ENCODE measurements at regions not wholly inside any gene's neighbourhood (a gene's known extent, or its start where the extent isn't known, plus 50 kb on each side); places are given as distances from the start of the nearest gene placed in this dataset.

DNA sequence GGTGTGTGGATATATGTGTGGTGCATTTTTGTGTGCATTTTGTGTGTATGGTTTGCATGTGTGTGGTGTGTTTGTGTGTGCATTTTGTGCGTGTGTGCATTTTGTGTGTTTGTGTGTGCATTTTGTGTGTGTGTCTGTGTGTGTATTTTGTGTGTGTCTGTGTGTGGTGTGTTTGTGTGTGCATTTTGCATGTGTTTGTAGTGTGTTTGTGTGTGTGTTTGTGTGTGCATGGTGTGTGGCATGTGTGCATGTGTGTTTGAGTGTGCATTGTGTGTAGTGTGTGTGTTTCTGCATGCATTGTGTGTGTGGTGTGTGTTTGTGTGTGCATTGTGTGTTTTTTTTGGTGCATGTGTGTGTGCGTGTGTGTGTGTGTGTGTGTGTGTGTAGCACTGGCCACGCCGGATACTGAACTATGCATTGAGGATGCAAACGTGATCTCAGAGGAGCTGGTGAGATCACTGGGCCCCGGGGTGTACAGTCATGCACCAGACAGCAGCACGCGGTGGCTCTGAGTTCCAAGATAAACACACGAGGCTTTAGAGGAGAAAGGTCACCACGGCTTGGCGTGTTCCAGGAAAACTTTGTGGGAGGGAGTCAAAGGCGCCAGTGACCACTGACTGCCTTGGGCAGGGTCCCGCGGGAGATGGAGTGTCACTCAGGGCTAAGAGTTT is 106.6 kb upstream of the SHH start:
- intact Hi-C loops (cut with micrococcal nuclease; ENCODE audit: unreplicated experiment): no loop called here
- BruUV-seq (replicated peaks): no TSS peak
- H3K27ac Mint-ChIP-seq (ENCODE audit: unreplicated experiment): peak overlapping the region; percentile 92
- peak overlapping the region; percentile 33 for H3K4me3 Mint-ChIP-seq (ENCODE audit: low read depth, unreplicated experiment)
- H3K36me3 Mint-ChIP-seq (ENCODE audit: insufficient read depth, unreplicated experiment): peaks cover 25% of the 10 kb centered on the region
- TF ChIP-seq, protein P1, sequence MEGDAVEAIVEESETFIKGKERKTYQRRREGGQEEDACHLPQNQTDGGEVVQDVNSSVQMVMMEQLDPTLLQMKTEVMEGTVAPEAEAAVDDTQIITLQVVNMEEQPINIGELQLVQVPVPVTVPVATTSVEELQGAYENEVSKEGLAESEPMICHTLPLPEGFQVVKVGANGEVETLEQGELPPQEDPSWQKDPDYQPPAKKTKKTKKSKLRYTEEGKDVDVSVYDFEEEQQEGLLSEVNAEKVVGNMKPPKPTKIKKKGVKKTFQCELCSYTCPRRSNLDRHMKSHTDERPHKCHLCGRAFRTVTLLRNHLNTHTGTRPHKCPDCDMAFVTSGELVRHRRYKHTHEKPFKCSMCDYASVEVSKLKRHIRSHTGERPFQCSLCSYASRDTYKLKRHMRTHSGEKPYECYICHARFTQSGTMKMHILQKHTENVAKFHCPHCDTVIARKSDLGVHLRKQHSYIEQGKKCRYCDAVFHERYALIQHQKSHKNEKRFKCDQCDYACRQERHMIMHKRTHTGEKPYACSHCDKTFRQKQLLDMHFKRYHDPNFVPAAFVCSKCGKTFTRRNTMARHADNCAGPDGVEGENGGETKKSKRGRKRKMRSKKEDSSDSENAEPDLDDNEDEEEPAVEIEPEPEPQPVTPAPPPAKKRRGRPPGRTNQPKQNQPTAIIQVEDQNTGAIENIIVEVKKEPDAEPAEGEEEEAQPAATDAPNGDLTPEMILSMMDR (IDR thresholded peaks at IDR 0.05; ENCODE audit: unreplicated experiment): no peak
- DNase-seq: peak; percentile 86
- peaks cover 6% of the 10 kb centered on the region for H3K9me3 Mint-ChIP-seq (ENCODE audit: low read depth, unreplicated experiment)
- CTCF ChIA-PET: interaction anchor here (0.6 kb wide), 2 partner anchors 19 to 33 kb away, joined by 3 read pairs; no protein-coding TSS in a partner anchor
- H3K27me3 Mint-ChIP-seq (ENCODE audit: unreplicated experiment): no peaks in the 10 kb centered on the region
- H3K4me1 Mint-ChIP-seq (ENCODE audit: low read depth, unreplicated experiment): peaks cover 57% of the 10 kb centered on the region

DNA sequence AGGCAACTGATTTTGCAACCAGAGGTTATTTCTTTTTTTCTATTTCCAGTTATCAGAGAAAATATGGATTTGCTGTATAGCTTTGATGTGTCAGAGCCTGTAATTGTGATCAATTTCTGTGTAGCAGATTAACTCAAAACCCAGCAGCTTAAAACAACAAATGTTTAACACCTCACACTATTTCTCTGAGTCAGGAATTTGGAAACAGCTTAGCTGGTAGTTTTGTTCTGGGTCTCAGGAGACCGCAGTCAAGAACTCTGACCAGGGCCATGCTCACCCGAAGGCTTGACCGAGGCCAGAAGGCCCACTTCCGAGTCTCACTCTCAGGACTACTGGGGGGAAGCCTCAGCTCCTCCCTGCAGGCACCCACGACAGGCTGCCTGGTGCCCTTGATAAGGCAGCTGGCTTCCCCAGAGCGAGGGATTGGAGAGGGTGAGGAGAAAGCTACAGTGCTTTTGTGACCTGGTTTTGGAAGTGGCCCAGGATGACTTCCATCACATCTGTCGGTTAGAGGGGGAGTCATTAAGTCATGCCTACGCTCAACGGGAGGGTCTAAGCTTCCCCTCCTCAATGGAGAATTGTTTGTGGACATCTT is 105.7 kb upstream of the SHH start:
- Mint-ChIP-seq H3K4me1 (ENCODE audit: low read depth, unreplicated experiment) (peaks cover 57% of the 10 kb centered on the region), H3K36me3 (ENCODE audit: insufficient read depth, unreplicated experiment) (peaks cover 25% of the 10 kb centered on the region), H3K9me3 (ENCODE audit: low read depth, unreplicated experiment) (peaks cover 6% of the 10 kb centered on the region), H3K27ac (ENCODE audit: unreplicated experiment) (peak overlapping the region; percentile 92), H3K4me3 (ENCODE audit: low read depth, unreplicated experiment) (peak overlapping the region; percentile 33), H3K27me3 (ENCODE audit: unreplicated experiment) (no peaks in the 10 kb centered on the region)
- TF ChIP-seq, protein P1 (IDR thresholded peaks at IDR 0.05; ENCODE audit: unreplicated experiment): no peak
- intact Hi-C loops (cut with micrococcal nuclease; ENCODE audit: unreplicated experiment): no loop called here
- no peak for DNase-seq
- CTCF ChIA-PET: interaction anchor here (0.7 to 0.9 kb wide), 2 partner anchors 11 to 74 kb away, joined by 3 read pairs; no protein-coding TSS in a partner anchor
- no TSS peak for BruUV-seq (replicated peaks)

GRCh38 chr7:155916926-155917655 is 104.8 kb upstream of the SHH start:
- Mint-ChIP-seq H3K4me1 (ENCODE audit: low read depth, unreplicated experiment) (peaks cover 55% of the 10 kb centered on the region), H3K36me3 (ENCODE audit: insufficient read depth, unreplicated experiment) (peaks cover 20% of the 10 kb centered on the region), H3K9me3 (ENCODE audit: low read depth, unreplicated experiment) (peaks cover 6% of the 10 kb centered on the region), H3K27ac (ENCODE audit: unreplicated experiment) (no peak overlapping the region), H3K27me3 (ENCODE audit: unreplicated experiment) (no peaks in the 10 kb centered on the region), H3K4me3 (ENCODE audit: low read depth, unreplicated experiment) (no peak overlapping the region)
- CTCF ChIA-PET: interaction anchor here (0.9 to 1.1 kb wide), 2 partner anchors 10 to 54 kb away, joined by 3 read pairs; no protein-coding TSS in a partner anchor
- TF ChIP-seq, protein P1 (IDR thresholded peaks at IDR 0.05; ENCODE audit: unreplicated experiment): no peak
- intact Hi-C loops (cut with micrococcal nuclease; ENCODE audit: unreplicated experiment): no loop called here
- DNase-seq: no peak
- no TSS peak for BruUV-seq (replicated peaks)

- Mint-ChIP-seq H3K4me1 (ENCODE audit: low read depth, unreplicated experiment) (peaks cover 40% of the 10 kb centered on the region), H3K9me3 (ENCODE audit: low read depth, unreplicated experiment) (peaks cover 9% of the 10 kb centered on the region), H3K4me3 (ENCODE audit: low read depth, unreplicated experiment) (no peak overlapping the region), H3K36me3 (ENCODE audit: insufficient read depth, unreplicated experiment) (peaks cover 13% of the 10 kb centered on the region), H3K27me3 (ENCODE audit: unreplicated experiment) (no peaks in the 10 kb centered on the region), H3K27ac (ENCODE audit: unreplicated experiment) (no peak overlapping the region)
- TF ChIP-seq, protein P1 (IDR thresholded peaks at IDR 0.05; ENCODE audit: unreplicated experiment): no peak
- CTCF ChIA-PET: no interaction called here
- intact Hi-C loops (cut with micrococcal nuclease; ENCODE audit: unreplicated experiment): no loop called here
- DNase-seq: no peak
- BruUV-seq (replicated peaks): no TSS peak
Measured at GRCh38 chr7:155914341-155914740, 102.1 kb upstream of the SHH start.
